ENCODE measurements at regions not wholly inside any gene's neighbourhood (a gene's known extent, or its start where the extent isn't known, plus 50 kb on each side); places are given as distances from the start of the nearest gene placed in this dataset.
A peak's percentile ranks its signal among the peaks of the same experiment; 100 is the strongest.

DNA sequence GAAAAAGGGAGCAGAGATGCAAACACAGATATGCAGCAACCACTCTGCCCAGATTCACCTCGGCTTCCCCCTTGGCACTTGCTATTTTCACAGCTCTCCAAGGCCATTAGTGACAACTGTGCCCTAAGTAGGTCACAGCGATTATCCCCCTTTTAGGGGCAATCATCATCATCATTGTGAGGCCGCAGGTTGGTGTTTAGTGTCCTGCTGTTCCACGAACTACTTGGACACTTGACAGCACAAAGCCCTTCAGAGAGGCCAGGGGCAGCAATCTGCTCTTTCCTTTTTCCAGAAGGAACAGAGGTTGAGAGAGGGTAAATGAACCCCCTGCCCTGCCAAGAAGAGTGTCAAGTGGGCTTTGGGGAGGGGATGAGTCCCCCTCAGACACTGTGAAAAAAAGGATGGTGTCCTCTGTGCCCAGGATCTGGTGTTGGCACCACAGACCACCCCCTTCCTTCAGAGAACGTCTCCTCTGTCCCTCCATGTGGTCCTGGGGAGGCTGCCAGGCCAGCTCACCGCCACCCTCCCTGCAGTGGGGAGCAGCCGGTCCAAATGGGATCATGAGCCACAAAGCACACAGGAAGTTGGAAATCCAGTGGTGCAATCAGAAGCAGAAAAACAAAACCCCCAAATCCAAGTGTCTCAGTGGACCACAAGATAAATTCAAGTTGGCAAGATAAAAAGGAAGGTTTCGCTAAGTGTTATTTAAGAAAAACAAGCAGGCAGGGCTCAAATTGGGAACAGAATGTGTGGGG is 78.4 kb upstream of the MED9 start:
- DNase-seq = no peak

DNA sequence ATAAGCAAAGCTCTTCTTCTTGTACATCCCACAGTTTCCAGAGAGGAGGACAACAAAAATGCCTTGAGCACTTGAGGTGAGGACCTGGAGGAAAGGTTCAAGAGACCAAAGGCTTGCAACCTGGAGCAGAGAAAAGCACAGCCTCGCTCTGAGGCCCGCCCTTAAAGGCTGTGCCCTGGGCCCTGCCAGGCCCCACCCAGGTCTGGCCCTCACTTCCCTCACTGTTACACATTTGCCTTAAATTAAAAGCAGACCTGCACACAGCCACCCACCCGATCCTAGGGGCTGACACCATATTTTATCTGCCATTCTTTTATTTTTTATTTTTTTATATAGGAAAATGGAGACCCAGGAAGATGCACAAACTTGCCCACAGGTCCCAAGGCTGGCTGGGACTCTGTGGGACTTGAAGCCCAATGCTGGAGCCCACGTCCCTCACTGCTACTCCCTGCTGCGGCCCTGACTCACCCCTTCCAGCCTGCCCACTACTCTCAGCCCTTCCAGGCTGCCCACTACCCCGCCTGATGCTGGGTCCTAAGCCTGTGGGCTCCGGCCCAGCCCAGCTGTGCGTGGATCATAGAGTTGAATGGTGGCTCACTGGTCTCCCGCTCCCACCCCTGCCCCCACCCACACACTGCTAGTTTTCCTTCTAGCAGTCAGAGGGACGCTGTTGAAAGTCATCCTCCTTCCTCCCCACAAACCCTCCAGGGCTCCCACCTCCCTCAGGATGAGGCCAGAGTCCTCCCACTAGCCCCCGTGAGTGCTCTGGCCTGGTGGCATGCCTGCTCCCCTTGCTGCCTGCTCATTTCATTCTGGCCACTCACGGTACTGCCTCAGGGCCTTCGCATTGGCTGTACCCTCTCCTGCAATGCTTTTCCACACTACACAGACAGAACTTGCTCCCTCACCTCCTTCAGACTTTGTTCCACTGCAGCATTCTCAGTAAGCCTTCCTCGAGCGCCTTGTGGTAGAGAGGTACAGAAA is 77.6 kb upstream of the MED9 start:
- no peak for DNase-seq

DNA sequence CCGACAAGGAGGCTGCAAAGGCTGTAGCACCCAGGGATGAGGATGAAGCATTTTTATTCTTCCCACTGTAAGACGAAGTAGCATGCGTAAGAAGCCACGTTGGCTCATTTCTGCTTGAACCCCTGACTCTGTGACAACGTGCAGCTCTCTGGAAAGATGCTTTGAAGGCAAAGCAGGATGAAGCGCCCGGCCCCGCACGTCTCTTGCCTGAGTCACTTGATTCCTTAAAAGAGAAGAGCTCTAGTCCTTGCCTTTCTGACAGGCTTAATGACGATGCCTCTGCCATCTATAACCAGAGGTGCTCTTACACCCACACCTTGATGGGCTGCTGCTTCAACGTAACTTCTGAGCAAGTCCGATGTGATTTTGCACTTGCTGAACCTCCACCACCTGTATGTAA is 76.7 kb upstream of the MED9 start:
- no peak for DNase-seq

DNA sequence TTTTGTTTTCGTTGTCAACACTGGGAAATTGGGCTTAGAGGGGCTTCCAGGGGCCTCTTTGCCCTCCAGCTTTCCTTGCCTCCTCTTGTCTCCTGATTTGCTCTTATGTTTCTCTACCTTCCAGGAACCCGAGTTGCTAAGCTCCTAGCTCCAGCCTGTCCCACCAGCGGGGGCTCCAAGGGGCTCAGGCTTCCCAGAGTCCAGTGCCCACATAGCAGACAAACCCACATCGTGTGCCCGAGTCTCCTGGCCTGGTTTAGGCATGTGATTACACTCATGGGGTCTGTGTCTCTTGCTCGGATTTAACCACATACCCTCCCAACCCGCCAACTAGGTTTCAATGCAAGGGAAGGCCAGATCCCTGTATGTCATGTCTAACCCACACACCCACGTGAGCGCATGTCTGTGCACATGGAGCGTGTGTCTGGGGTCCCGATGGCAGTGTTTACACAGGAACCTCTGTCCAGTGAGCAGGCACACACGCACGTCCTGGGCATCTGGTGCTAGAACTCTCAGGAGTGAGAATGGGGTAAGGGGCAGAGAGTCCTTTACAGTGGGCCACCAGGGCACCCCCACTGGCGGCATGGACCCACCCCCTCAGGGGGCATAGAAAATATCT is 76.1 kb upstream of the MED9 start:
- no peak for DNase-seq

DNA sequence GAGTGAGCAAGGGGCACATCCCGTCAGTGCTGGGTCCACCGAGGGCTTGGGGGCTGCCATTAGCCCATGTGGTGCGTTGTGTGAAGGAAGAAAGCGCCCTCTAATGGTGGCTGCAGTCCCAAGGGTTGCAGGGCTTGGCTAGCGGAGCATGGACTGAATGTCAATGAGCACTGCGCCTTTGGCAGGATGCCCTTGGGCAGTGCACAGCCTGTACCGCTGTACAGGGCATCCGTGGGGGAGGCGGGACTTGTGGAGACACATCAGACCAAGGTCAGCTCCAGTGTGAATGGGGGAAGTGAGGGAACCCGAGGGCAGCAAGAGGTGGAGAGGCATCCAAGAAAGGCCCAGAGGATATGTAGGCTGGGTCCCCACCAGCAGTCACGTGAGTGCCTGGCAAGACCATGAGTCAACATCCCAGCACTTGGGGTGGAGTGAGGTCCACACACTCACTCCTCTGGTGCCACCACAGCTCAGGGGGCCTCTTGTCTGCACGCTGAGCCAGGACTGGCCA is 75.5 kb upstream of the MED9 start:
- DNase-seq = no peak

DNA sequence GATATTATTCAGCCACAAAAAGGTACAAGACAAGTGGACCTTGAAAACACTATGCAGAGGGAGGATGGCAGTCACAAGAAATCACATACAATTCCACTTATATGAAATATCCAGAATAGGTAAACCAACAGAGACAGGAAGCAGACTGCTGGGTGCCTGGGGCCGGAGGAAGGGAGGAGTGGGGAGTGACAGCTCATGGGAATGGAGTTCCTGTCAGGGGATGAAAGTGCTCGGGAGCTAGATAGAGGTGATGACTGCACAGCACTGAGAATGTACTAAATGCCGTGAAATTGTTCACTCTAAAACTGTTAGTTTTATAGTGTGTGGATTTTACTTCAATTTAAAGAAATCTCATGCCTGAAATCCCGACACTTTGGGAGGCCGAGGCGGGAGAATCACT is 74.2 kb upstream of the MED9 start:
- DNase-seq = no peak

DNA sequence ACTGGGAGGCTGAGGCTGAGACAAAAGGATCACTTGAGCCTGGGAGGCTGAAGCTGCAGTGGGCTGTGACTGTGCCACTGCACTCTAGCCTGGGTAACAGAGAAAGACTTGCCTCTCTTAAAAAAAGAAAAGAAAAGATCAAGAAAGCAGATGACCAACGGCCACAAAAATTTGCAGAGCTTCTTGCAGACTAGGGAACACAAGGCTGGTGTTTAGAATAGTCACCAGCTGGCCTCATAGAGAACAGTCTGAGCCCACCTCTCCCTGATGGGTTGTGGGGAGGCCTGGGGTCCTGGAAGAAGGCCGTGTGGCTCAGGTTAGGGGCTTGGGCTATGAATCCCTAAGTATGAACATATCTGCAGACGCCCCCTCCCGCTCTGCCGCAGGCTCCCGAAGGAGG is 73.7 kb upstream of the MED9 start:
- DNase-seq = no peak

DNA sequence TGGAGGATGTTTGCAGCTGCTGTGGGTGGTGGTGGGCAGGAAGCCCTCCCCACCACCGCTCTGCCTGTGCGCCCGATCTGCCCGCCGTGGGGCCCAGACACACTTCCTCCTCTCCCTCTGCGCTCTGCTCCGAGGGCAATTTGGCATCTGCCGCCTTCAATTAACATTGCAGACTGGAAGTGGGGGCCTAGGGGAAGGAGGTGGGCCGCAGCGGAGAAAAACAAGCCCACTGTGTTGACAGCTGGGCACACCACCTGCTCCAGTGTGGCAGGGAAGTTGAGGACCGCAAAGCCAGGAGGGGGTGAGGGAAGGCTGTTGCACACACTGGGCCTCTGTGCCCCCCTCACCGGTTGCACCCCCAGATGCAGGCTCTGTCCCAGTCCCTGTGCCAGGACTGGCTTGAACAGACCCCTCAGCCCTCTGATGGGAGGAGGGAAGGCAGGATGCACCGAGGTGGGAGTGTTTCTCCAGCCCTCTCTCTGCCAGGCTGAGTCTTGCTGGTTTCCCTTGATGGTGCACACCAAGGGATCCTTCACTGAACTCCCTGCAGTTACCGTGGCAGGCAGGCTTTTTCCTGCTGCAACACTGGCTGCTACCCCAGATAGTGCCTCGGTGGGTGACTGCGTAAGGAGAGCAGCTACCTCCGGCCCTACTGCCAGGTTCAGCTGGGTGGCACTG is 72.8 kb upstream of the MED9 start:
- peak in 3 of 4 experiments; percentile 11 to 49 (median 28) for DNase-seq

DNA sequence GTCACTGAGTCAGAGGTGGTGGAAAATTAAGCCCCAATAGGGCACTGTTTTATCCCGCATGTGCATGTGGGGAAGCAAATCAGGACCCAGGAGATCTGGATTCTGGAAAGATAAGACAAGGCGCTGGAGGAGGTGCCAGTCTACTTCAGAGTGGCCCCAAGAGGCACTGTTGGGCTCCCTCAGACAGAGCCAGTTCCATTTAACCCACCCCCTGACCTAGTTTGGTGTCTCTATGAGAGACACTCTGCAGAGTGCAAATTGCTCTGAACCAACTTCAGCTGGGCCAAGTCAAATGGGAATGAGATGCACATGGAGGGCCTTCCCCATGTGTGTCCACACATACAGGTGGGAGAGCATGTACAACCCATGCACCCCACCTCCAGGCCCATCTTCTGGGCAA is 71.1 kb upstream of the MED9 start:
- no peak for DNase-seq

DNA sequence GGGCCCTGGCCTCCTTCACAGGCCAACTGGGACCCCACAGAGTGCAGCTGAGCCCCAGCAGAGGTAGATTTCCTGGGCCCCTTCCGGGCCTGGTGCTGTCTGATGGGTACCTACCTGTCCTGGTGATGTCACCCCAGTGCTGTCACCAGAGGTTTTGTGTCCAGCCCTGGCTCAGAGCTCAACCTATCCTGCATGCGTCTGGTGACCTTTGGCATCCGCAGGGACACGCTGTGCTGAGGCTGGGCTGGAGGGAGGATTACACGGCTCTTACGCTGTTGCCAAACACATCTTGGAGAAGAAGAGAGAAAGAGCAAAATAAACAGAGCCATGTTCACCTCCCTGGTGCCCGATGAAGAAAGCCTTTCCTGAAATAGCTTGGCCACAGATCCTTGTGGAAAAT is 70.6 kb upstream of the MED9 start:
- no peak for DNase-seq

DNA sequence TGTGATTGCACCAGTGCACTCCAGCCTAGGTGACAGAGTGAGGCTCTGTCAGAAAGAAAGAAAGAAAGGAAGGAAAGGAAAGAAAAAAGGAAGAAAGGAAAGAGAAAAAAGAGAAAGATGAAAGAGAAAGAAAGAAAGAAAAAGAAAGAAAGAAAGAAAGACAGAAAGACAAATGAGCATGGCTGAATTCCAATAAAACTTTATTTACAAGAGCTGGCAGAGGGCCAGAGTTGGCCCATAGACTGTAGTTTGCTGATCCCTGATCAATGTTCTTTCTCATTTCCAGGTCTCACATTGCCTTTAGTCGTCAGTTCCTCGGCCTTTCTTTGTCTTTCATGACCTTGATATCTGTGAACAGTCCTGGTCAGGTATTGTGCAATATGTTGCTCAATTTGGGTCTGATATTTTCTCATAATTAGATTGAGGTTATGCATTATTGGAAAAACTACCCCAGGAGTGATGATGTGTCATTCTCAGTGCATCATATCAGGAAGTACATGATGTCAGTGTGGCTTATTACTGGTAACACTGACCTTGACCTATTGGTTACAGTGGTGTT is 68.5 kb upstream of the MED9 start:
- no peak for DNase-seq

DNA sequence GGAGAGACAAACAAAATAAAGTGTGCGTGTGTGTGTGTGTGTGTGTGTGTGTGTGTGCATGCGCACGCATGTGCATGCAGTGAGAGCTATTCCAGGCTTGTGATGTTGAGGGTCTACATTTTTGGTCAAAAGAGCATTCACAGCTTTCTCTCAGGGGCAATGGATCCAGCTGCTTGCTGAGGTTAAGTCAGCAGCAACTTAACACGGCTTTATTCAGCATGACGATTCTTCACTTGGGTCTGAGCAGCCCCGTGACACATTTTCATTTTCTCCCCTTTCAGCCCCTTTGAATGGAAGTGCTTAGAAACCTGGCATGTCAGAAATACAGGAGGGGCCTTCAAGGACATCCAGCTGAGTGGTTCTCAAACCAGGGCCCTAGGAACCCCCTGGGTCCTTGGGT is 66.4 kb upstream of the MED9 start:
- DNase-seq = no peak

DNA sequence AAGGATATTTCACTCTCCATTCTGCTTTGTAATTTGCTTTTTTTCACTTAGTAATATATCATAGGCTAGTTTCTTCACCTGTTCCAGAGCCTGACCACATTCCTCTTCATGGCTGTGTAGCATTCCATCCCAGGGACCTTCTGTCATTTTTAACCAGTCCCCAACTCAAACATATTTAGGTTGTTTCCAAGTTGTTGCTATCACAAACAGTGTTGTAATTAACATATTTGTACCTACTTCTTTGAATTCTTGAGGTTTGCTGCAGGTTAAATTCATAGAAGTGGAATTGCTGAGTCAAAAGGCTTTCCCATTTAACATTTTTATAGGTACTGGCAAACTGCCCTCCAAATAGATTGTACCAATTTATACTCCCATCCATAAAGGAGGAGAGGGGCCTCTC is 65.1 kb upstream of the MED9 start:
- DNase-seq = no peak

DNA sequence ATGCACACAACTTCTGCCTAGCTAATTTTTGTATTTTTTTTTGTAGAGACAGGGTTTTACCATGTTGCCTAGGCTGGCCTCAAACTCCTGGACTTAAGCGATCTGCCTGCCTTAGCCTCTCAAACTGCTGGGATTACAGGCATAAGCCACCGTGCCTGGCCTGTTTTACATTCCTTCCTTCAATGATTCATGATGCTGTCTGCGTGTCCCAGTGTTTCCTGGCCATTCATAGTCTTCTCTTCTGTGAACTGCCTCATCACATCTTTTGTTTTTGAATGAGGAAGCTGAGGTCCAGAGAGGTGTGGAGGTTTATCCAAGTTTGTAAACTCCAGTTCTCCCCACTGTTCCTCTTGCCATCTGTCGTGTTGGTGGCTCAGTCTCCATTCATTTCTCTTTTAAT is 64.5 kb upstream of the MED9 start:
- no peak for DNase-seq

DNA sequence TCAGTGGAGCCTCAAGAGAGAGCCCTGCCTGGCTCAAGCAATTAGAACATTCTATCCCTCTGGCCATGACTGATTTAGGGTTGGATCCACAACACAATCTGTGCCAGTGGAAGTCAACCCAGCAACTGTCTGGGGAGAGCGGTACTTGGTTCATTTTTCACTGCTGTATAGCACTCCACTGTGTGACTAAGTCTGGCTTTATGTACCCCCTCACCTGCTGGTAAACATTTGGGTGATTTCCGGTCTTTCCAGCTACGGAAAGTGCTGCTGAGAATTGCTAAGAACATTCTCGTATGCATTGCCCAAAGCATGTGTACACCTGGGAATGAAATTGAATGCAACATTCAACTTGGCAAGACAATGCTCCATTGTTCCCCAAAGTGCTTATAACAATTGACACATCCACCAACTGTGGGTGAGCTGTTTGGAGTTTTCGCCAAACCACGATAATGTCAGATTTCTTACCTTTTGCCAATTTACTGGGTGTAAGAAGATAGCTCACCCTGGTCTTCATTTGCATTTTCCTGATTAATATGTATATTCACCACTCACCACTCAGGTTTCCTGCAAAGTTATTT is 63.5 kb upstream of the MED9 start:
- no peak for DNase-seq

DNA sequence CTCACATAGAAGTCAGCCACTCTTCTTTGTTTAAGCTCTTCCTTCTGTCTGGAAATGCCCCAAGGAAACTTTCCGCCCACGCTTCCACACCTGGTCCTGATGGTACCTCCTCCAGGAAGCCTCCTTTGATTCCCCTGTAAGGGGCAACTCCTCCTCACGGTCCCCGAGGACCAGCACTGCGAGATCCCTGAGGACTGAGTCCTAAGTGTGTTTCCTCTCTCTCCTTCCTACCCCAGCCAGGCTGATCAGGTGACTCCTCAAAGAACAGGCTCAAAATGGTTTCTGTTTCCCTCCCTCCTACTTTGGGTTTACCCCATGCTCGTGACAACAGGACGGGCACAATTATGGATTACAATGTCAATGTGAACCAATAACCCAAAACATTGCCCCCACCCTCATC is 63.0 kb upstream of the MED9 start:
- DNase-seq = no peak

DNA sequence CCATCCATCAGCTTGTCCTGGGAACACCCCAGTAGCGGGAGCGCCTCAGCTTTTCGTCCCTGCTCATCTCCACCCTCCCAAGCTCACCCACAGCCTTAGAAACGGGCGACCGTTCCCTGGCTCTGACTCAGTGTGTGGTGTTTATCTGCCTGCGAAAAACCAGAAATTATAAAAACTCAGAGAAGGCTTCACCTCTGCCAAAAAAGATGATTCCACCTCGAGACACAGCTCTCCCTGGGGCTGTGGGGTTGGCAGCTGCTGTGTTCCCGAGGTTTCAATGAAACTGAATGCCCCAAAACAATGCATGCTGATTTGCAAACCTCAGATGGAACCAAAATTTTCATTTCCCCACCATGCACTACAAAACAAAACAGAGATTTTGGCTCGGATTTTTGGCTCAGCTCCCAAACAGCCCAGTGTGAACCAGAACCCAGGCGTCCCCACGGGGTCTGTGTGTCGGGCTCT is 62.4 kb upstream of the MED9 start:
- DNase-seq = no peak

DNA sequence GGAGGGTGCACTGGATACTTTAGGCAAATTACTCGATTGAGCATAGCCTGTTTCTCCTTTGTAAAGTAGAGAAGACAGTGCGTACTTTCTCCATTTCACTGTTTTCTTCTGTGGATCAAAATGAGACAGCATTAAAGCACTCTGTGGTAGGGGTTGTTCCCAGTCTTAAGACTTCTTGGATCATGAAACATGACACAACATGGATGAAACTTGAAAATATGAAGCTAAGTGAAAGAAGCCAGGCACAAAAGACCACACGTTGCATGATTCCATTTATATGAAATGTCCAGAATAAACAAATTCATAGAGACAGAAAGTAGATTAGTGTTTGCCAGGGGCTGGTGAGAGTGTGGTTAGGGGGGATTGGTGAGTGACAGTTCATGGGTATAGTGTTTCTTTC is 61.8 kb upstream of the MED9 start:
- DNase-seq = no peak

DNA sequence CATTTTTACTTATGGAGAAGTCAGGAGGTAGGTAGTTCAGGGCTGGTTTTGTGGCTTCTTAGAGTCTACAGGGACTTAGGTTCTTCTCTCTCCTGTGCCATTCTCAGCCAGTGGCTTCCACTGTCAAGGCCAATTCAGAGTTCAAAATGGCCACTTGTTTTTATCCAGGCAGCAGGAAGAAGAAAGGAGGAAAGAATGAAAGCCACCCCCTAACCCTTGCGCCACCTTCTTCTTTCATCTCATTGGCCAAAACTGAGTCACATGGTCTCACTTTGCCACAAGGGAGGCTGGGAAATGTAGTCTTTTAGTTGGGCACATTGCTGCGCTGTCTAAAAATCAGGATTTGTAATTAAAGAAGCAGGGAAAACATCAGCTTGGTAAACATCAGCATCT is 60.8 kb upstream of the MED9 start:
- no peak for DNase-seq

DNA sequence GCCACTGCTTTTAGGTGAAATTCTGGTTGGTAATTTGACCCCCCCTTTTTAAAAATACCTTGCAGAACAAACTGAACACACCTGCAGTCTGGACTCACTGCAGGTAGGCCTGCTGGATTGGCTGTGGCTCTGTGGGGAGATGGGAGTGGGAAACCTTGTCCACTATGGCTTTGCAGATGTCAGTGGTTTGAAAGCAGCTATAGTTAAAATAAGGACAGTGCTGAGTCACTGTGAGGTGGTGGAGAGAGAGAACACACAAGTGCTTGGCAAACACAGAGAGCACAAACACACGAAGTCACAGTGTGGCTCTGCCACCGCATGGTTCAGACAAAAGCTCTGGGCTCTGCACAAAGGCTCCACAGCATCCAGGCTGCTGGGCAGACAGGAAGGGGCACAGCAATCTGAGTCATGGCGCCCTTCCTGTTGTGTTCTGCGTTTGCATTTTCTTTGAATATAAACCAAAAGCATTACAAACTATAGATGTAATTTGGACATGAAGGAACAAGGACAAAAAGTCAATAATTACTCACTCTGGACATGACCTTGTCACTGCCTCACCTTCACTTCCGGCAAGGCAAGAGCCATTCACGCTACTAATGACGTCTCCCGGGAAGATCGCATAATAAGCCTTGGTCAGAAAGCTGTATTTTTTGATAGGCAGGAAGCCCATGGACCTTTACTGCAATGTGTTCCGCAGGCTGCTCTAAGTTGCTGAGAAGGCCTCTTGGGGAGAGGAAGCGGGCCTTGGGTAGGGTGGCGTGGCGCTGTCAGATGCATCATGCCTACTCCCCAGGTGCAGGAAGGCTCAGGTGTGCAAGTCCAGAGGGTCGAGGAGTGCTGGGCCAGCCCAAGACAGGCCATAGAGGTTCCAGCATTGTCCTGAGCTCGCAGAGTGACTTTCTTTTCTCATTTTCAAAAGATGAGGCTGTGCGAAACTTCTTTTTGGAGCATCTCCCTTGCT is 60.1 kb upstream of the MED9 start:
- peak in 2 of 4 experiments; percentile 25 to 36 for DNase-seq

DNA sequence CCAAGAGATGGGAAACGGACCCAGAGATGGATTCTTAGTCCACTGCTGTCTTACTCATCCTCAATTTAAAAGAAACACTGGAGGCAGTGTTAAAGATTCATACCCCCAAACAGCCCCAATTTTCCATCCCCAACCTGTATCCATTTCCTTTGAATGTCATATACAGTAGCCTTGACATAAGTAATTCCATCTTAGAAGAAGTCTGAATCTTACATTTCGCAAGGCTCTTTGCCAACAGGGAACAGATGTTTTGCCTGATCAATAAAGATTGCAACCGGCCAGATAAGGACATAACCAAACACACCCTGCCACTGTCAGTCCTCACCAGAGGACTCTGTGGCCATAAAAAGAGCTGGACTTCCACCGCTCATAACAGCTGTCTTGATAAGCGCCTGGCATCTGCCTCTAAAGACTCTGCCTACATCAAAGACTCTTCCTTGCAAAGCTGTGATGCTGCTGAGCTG is 59.0 kb upstream of the MED9 start:
- DNase-seq = no peak
